ENCODE measurements at regions not wholly inside any gene's neighbourhood (a gene's known extent, or its start where the extent isn't known, plus 50 kb on each side); places are given as distances from the start of the nearest gene placed in this dataset.

DNA sequence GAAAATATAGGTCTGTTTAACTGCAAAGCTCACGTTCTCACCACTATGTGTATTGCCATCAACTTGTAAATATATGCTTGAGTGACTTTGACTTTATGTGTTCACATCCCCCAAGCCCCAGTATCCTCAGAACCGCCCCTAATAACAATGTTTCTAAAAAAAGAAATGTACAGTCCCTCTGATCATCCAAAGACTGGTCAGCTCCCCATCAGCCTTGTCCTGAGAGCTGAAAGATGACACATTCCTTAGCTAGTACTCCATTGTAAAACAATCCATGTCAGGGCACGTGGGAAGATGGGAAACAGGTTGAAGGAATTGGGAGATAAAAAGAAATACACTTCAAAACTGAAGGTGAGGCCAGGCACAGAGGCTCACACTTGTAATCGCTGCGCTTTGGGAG is 279.4 kb upstream of the WWC1 start:
- in situ Hi-C loops (cut with MboI; ENCODE audit: low pct_unique_long_range_greater_than_20kb, low sequenced_read_pairs, unreplicated experiment), result no loop called here
- TF ChIP-seq, protein P1, sequence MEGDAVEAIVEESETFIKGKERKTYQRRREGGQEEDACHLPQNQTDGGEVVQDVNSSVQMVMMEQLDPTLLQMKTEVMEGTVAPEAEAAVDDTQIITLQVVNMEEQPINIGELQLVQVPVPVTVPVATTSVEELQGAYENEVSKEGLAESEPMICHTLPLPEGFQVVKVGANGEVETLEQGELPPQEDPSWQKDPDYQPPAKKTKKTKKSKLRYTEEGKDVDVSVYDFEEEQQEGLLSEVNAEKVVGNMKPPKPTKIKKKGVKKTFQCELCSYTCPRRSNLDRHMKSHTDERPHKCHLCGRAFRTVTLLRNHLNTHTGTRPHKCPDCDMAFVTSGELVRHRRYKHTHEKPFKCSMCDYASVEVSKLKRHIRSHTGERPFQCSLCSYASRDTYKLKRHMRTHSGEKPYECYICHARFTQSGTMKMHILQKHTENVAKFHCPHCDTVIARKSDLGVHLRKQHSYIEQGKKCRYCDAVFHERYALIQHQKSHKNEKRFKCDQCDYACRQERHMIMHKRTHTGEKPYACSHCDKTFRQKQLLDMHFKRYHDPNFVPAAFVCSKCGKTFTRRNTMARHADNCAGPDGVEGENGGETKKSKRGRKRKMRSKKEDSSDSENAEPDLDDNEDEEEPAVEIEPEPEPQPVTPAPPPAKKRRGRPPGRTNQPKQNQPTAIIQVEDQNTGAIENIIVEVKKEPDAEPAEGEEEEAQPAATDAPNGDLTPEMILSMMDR (IDR thresholded peaks at IDR 0.05; ENCODE audit: extremely low read depth, insufficient read depth, missing control alignments), result no peak
- DNase-seq (ENCODE audit: low spot score), result no peak

DNA sequence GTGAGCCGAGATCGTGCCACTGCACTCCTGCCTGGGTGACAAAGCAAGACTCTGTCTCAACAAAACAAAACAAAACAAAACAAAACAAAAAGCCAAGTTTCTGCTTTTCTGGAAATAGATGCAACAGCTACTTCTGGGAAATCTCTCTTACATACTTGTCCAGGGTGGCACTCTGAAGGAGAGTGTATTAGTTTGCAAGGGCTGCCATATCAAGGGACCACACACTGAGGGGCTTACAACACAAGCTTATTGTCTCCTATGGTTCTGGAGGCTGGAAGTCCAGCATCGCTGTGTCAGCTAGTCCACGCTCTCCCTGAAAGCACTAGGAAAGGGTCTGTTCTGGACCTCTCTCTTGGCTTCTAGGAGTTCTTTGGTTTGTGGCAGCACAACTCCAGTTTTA is 277.9 kb upstream of the WWC1 start:
- in situ Hi-C loops (cut with MboI; ENCODE audit: low pct_unique_long_range_greater_than_20kb, low sequenced_read_pairs, unreplicated experiment), result no loop called here
- no peak for DNase-seq (ENCODE audit: low spot score)
- TF ChIP-seq, protein P1 (IDR thresholded peaks at IDR 0.05; ENCODE audit: extremely low read depth, insufficient read depth, missing control alignments), result no peak

DNA sequence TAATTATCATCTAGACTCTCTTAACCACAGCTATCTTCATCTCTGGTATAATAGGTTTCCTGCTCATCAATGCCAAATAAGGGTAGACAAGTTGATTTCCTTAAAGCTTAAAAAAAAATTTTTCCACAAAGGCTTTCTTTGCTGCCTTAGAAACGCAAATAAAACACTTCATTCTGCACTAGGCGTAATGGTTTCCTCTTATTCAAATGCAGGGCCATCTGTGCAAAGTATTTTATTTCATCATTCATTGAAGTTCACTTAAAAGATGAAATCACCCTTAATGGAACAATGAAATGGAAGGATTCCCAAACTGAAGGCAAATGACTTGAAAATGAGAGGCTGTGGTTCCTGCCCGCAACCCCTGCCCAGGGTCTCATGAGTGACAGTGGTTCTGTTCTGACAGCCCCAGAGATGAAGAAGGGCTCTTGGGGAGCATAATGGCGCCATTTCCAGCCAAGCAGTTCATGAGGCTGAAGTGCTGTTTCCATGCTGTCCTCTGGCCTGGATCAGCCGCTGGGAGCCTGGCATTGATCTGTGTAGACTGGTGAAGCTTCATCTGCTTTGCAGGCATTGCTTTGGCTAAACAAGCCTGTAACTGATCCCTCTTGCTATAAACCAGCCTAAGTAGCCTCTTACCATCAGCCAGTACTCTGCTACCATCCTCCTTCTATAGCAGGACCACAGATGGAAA is 276.9 kb upstream of the WWC1 start:
- in situ Hi-C loops (cut with MboI; ENCODE audit: low pct_unique_long_range_greater_than_20kb, low sequenced_read_pairs, unreplicated experiment), result no loop called here
- TF ChIP-seq, protein P1 (IDR thresholded peaks at IDR 0.05; ENCODE audit: extremely low read depth, insufficient read depth, missing control alignments), result no peak
- DNase-seq (ENCODE audit: low spot score), result no peak

GRCh38 chr5:168015506-168015905 is 275.9 kb upstream of the WWC1 start:
- in situ Hi-C loops (cut with MboI; ENCODE audit: low pct_unique_long_range_greater_than_20kb, low sequenced_read_pairs, unreplicated experiment), result no loop called here
- TF ChIP-seq, protein P1 (IDR thresholded peaks at IDR 0.05; ENCODE audit: extremely low read depth, insufficient read depth, missing control alignments), result no peak
- no peak for DNase-seq (ENCODE audit: low spot score)

- no peak for DNase-seq (ENCODE audit: low spot score)
- TF ChIP-seq, protein P1 (IDR thresholded peaks at IDR 0.05; ENCODE audit: extremely low read depth, insufficient read depth, missing control alignments), result no peak
- in situ Hi-C loops (cut with MboI; ENCODE audit: low pct_unique_long_range_greater_than_20kb, low sequenced_read_pairs, unreplicated experiment), result no loop called here
Measured at GRCh38 chr5:168017313-168017712, 274.1 kb upstream of the WWC1 start.

DNA sequence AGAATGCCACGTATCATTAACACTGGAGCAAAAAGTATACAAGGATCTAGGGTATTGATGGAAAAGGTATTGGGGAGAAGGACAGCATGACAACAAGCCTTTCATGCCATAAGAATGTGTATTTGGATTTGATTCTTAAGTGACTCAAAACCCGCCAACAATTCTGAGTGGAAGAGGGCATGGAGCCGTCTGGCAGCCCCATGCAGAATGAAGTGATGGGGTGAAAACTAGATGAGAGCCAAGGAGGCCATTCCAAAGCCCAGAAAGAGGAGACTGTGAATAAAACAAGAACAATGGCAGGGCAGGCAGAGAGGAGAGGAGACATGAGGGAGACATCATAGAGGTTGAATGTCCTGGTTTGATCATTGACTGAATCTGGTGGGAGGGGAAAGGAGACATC is 272.3 kb upstream of the WWC1 start:
- in situ Hi-C loops (cut with MboI; ENCODE audit: low pct_unique_long_range_greater_than_20kb, low sequenced_read_pairs, unreplicated experiment), result no loop called here
- TF ChIP-seq, protein P1 (IDR thresholded peaks at IDR 0.05; ENCODE audit: extremely low read depth, insufficient read depth, missing control alignments), result no peak
- DNase-seq (ENCODE audit: low spot score), result no peak
